Esophagus squamous epithelium (tissue), 4 donors: ENCODE measurements at regions not wholly inside any gene's neighbourhood (a gene's known extent, or its start where the extent isn't known, plus 50 kb on each side); places are given as distances from the start of the nearest gene placed in this dataset.

ENCODE experiments used
- POLR2A ChIP-seq, 4 donors: fragments of 450-650 bp; IDR thresholded peaks; one replicate each; pipeline ENCODE4 v1.6.1; 2017; ENCODE audit warnings: antibody characterized with exemption in 4 of 4, mild to moderate bottlenecking in 4 of 4, moderate library complexity in 3 of 4
- TF ChIP-seq, protein P1 (sequence below), 6 experiments: fragments of 450-650 bp in 4 of 6; fragments of 200-600 bp in 2 of 6; sonication (generic) in 2 of 6; IDR thresholded peaks; one replicate each; pipeline ENCODE4 v1.5.1; 2016 to 2019; ENCODE audit warnings: antibody characterized with exemption in 6 of 6, mild to moderate bottlenecking in 4 of 6, moderate library complexity in 4 of 6

DNA sequence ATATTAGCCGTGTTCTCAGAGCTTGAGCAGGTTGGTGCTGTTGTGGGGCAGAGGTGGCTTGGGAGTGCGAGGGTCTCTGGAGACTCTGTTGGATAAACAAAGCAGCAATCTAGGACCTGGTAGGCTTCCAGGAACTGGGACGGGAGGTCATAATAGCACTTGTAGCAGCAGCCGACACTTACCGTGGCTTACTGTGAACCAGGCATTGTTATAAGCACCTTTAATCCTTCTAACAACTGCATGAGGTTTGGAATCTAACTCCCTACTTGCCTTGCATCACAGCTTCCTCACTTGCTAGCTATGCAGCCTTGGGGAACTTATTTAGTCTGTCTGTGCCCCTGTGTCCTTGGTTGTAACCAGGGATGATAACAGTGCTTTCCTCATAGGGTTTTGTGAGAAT, 94.9 kb downstream of the NAV1 start:
- TF ChIP-seq, protein P1, sequence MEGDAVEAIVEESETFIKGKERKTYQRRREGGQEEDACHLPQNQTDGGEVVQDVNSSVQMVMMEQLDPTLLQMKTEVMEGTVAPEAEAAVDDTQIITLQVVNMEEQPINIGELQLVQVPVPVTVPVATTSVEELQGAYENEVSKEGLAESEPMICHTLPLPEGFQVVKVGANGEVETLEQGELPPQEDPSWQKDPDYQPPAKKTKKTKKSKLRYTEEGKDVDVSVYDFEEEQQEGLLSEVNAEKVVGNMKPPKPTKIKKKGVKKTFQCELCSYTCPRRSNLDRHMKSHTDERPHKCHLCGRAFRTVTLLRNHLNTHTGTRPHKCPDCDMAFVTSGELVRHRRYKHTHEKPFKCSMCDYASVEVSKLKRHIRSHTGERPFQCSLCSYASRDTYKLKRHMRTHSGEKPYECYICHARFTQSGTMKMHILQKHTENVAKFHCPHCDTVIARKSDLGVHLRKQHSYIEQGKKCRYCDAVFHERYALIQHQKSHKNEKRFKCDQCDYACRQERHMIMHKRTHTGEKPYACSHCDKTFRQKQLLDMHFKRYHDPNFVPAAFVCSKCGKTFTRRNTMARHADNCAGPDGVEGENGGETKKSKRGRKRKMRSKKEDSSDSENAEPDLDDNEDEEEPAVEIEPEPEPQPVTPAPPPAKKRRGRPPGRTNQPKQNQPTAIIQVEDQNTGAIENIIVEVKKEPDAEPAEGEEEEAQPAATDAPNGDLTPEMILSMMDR (IDR thresholded peaks at IDR 0.05), result no peak
- no peak for TF ChIP-seq POLR2A (IDR thresholded peaks at IDR 0.05)
